ENCODE measurements at regions not wholly inside any gene's neighbourhood (a gene's known extent, or its start where the extent isn't known, plus 50 kb on each side); places are given as distances from the start of the nearest gene placed in this dataset.

GRCh38 chr1:106492880-106493279, 563.6 kb upstream of the PRMT6 start:
- TF ChIP-seq REST (IDR thresholded peaks at IDR 0.05; ENCODE audit: insufficient read depth in 1 of 2, low read depth in 2 of 2, low read length in 2 of 2) (no peak), POLR2AphosphoS5 (IDR thresholded peaks at IDR 0.05; ENCODE audit: low read depth, low read length) (no peak), TAF1 (IDR thresholded peaks at IDR 0.05; ENCODE audit: borderline replicate concordance, insufficient read depth, low read length) (no peak), SIN3A (IDR thresholded peaks at IDR 0.05; ENCODE audit: borderline replicate concordance, insufficient read depth, low read length) (no peak), FOXP2 (optimal IDR thresholded peaks at IDR 0.05; ENCODE audit: borderline replicate concordance, extremely low read depth, extremely low read length, insufficient read depth) (no peak)
